ENCODE measurements at regions not wholly inside any gene's neighbourhood (a gene's known extent, or its start where the extent isn't known, plus 50 kb on each side); places are given as distances from the start of the nearest gene placed in this dataset.
"Not testable (repeated sequence)": the region's sequence is repeated elsewhere in the genome, so short reads cannot be mapped to it uniquely, and the experiment has no call there.

GRCh38 chr4:38338939-38339338 is 325.1 kb upstream of the KLF3 start:
- DNase-seq, result not testable (repeated sequence)

- DNase-seq, result no peak
These were observed 320.4 kb upstream of the KLF3 start for GRCh38 chr4:38343608-38344007.

- no peak for DNase-seq
These were observed 319.1 kb upstream of the KLF3 start for GRCh38 chr4:38344929-38345328.

- DNase-seq, result no peak
These were observed 316.7 kb upstream of the KLF3 start for GRCh38 chr4:38347251-38347650.

GRCh38 chr4:38354421-38354820 is 309.6 kb upstream of the KLF3 start:
- DNase-seq, result no peak

- DNase-seq, result no peak
These were observed 309.1 kb upstream of the KLF3 start for GRCh38 chr4:38354872-38355271.

- no peak for DNase-seq
These were observed 307.3 kb upstream of the KLF3 start for GRCh38 chr4:38356686-38357085.

- no peak for DNase-seq
These were observed 306.5 kb upstream of the KLF3 start for GRCh38 chr4:38357546-38357945.

- no peak for DNase-seq
These were observed 304.9 kb upstream of the KLF3 start for GRCh38 chr4:38359113-38359512.

GRCh38 chr4:38360201-38360600 is 303.8 kb upstream of the KLF3 start:
- no peak for DNase-seq

- DNase-seq, result no peak
These were observed 299.5 kb upstream of the KLF3 start for GRCh38 chr4:38364383-38364963.

GRCh38 chr4:38365261-38365660 is 298.7 kb upstream of the KLF3 start:
- DNase-seq, result no peak

GRCh38 chr4:38365748-38366310 is 298.2 kb upstream of the KLF3 start:
- DNase-seq, result no peak

GRCh38 chr4:38366456-38366855 is 297.5 kb upstream of the KLF3 start:
- DNase-seq, result no peak

GRCh38 chr4:38366997-38367396 is 297.0 kb upstream of the KLF3 start:
- DNase-seq, result no peak

- DNase-seq, result no peak
These were observed 296.3 kb upstream of the KLF3 start for GRCh38 chr4:38367642-38368174.

GRCh38 chr4:38368613-38369012 is 295.4 kb upstream of the KLF3 start:
- no peak for DNase-seq

- DNase-seq, result no peak
These were observed 292.6 kb upstream of the KLF3 start for GRCh38 chr4:38371391-38371851.

- DNase-seq, result no peak
These were observed 290.6 kb upstream of the KLF3 start for GRCh38 chr4:38373375-38373774.

GRCh38 chr4:38377195-38377594 is 286.8 kb upstream of the KLF3 start:
- no peak for DNase-seq

GRCh38 chr4:38378478-38378877 is 285.5 kb upstream of the KLF3 start:
- no peak for DNase-seq

GRCh38 chr4:38381788-38382187 is 282.2 kb upstream of the KLF3 start:
- DNase-seq, result no peak

- no peak for DNase-seq
These were observed 281.5 kb upstream of the KLF3 start for GRCh38 chr4:38382520-38382919.

- DNase-seq, result no peak
These were observed 280.3 kb upstream of the KLF3 start for GRCh38 chr4:38383646-38384121.

Measured in skin of body (tissue), 1 donor.